ENCODE measurements at regions not wholly inside any gene's neighbourhood (a gene's known extent, or its start where the extent isn't known, plus 50 kb on each side); places are given as distances from the start of the nearest gene placed in this dataset.

GRCh38 chr1:81330521-81330920, 470.2 kb upstream of the ADGRL2 start:
- TF ChIP-seq, protein P1, sequence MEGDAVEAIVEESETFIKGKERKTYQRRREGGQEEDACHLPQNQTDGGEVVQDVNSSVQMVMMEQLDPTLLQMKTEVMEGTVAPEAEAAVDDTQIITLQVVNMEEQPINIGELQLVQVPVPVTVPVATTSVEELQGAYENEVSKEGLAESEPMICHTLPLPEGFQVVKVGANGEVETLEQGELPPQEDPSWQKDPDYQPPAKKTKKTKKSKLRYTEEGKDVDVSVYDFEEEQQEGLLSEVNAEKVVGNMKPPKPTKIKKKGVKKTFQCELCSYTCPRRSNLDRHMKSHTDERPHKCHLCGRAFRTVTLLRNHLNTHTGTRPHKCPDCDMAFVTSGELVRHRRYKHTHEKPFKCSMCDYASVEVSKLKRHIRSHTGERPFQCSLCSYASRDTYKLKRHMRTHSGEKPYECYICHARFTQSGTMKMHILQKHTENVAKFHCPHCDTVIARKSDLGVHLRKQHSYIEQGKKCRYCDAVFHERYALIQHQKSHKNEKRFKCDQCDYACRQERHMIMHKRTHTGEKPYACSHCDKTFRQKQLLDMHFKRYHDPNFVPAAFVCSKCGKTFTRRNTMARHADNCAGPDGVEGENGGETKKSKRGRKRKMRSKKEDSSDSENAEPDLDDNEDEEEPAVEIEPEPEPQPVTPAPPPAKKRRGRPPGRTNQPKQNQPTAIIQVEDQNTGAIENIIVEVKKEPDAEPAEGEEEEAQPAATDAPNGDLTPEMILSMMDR (IDR thresholded peaks at IDR 0.05): no peak
- no peak for TF ChIP-seq POLR2A (IDR thresholded peaks at IDR 0.05)
- TF ChIP-seq POLR2AphosphoS5 (IDR thresholded peaks at IDR 0.05): no peak

Measured in prostate gland (tissue), 2 donors.